Choroid plexus epithelial cell (primary cell): ENCODE measurements at regions not wholly inside any gene's neighbourhood (a gene's known extent, or its start where the extent isn't known, plus 50 kb on each side); places are given as distances from the start of the nearest gene placed in this dataset.
A peak's percentile ranks its signal among the peaks of the same experiment; 100 is the strongest.

Source experiments
- DNase-seq: peaks from one replicate; pipeline ENCODE4 v3.0.0-alpha.2; 2010; ENCODE audit warnings: low read depth
- H3K4me3 ChIP-seq: 2 replicates; pipeline ENCODE4 v1.5.1; 2011; ENCODE audit warnings: low read depth, mild to moderate bottlenecking, control low read depth, low read length, moderate library complexity
- CTCF ChIP-seq: conservative IDR thresholded peaks from 2 replicates; pipeline ENCODE4 v1.5.1; 2011; ENCODE audit warnings: low read depth, mild to moderate bottlenecking, control low read depth, inconsistent platforms, low read length, moderate library complexity

- no peak for DNase-seq
- no peak overlapping the region for H3K4me3 ChIP-seq
- TF ChIP-seq CTCF, result no peak
These were observed 114.0 kb downstream of the ALX1 start for GRCh38 chr12:85394065-85394464.

GRCh38 chr12:85394809-85395208 lies 114.8 kb downstream of the ALX1 start:
- no peak overlapping the region for H3K4me3 ChIP-seq
- DNase-seq, result peak; percentile 25
- peak; percentile 45 for TF ChIP-seq CTCF

GRCh38 chr12:85405262-85405661 lies 125.2 kb downstream of the ALX1 start:
- no peak for DNase-seq

GRCh38 chr12:85405781-85406522 lies 125.9 kb downstream of the ALX1 start:
- peak; percentile 91 for DNase-seq
- H3K4me3 ChIP-seq, result peak overlapping the region; percentile 8
- TF ChIP-seq CTCF, result no peak

More at GRCh38 chr12:85405262-85405661, 125.2 kb downstream of the ALX1 start:
- no peak for TF ChIP-seq CTCF
- H3K4me3 ChIP-seq, result no peak overlapping the region

- no peak for DNase-seq
- TF ChIP-seq CTCF, result no peak
- H3K4me3 ChIP-seq, result no peak overlapping the region
These were observed 133.2 kb downstream of the ALX1 start for GRCh38 chr12:85413266-85413665.

- no peak overlapping the region for H3K4me3 ChIP-seq
- DNase-seq, result no peak
- TF ChIP-seq CTCF, result no peak
These were observed 142.7 kb downstream of the ALX1 start for GRCh38 chr12:85422762-85423161.

- TF ChIP-seq CTCF, result no peak
- H3K4me3 ChIP-seq, result no peak overlapping the region
- DNase-seq, result no peak
These were observed 143.9 kb downstream of the ALX1 start for GRCh38 chr12:85423947-85424346.
